Activated CD8-positive, alpha-beta memory T cell treated with anti-CD3 and anti-CD28 coated beads for 36 hours (primary cell): ENCODE measurements at regions not wholly inside any gene's neighbourhood (a gene's known extent, or its start where the extent isn't known, plus 50 kb on each side); places are given as distances from the start of the nearest gene placed in this dataset.
"Not testable (repeated sequence)": the region's sequence is repeated elsewhere in the genome, so short reads cannot be mapped to it uniquely, and the experiment has no call there.

Experiments
- CTCF ChIA-PET: fragments of 350-600 bp; sonication (Branson Sonifier 250); formaldehyde crosslinking; loops from one replicate; lab custom pipeline; 2021; ENCODE audit warnings: antibody characterized with exemption; lab: Charles Lee
- POLR2A ChIA-PET: fragments of 350-600 bp; sonication (Branson Sonifier 250); formaldehyde crosslinking; loops from one replicate; lab custom pipeline; 2021; ENCODE audit warnings: antibody characterized with exemption; lab: Charles Lee

- ChIA-PET POLR2A (no interaction called here), CTCF (no interaction called here)
Measured at GRCh38 chr1:87981810-87982209, 653.1 kb downstream of the LMO4 start.

DNA sequence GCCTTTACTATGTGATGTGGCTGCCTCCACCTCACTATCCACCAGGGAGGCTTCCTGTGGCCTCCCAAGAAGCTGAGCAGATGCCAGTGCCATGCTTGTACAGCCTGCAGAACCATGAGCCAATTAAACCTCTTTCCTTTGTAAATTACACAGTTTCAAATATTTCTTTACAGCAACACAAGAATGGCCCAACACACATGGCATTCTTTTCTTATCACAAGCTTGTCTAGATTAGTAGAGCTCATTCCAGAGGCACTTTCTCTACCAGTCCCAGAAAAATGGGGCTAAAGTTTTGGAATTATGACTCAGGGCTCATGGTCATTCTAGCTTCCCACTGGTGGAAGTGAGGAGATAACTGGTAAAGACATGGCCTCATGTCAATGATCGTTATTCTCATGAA, 655.2 kb downstream of the LMO4 start:
- POLR2A ChIA-PET, result no interaction called here
- CTCF ChIA-PET, result no interaction called here

DNA sequence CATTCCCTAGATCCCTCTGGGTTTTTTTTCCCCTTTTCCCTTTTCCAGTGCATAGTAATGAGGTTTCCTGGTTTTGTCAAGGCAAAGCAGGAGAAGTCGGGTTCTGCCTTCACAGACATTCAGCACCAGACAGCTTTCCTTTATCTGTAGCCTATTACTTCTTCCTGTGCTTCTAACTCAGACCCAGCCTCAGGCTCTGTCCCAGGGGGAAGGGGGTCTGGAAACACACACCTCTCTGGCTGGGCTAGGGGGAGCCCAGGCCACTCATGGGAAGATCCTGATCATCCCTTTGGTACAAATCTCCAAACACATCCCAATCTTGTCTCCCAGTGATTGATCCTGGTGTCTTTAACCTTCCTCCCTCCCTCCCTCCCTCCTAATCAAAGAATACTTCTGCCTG, 656.4 kb downstream of the LMO4 start:
- ChIA-PET CTCF (no interaction called here), POLR2A (no interaction called here)

GRCh38 chr1:87986130-87986866, 657.6 kb downstream of the LMO4 start:
- ChIA-PET CTCF (no interaction called here), POLR2A (no interaction called here)

GRCh38 chr1:87989346-87989745, 660.7 kb downstream of the LMO4 start:
- POLR2A ChIA-PET, result no interaction called here
- CTCF ChIA-PET, result no interaction called here

DNA sequence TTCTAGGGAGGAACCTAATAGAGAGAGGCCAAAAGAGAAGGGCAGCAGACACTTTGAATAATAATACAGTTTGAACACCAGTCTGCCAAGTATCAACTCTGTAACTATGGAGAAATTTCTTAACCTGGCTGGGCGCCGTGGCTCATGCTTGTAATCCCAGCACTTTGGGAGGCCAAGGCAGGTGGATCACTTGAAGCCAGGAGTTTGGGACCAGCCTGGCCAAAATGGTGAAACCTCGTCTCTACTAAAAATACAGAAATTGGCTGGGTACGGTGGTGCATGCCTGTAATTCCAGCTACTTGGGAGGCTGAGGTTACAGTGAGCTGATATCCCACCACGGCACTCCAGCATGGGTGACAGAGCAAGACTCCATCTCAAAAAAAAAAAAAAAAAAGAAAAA, 663.9 kb downstream of the LMO4 start:
- POLR2A ChIA-PET, CTCF ChIA-PET: not testable (repeated sequence)

- CTCF ChIA-PET, result no interaction called here
Measured at GRCh38 chr1:87993051-87993450, 664.4 kb downstream of the LMO4 start.

GRCh38 chr1:87999852-88000251, 671.2 kb downstream of the LMO4 start:
- ChIA-PET CTCF (interaction anchor here (1.0 kb wide), 1 partner anchor 687 kb away, joined by 3 read pairs; no protein-coding TSS in a partner anchor), POLR2A (no interaction called here)

More at GRCh38 chr1:87993051-87993450, 664.4 kb downstream of the LMO4 start:
- POLR2A ChIA-PET, result no interaction called here

- ChIA-PET CTCF (no interaction called here), POLR2A (no interaction called here)
Measured at GRCh38 chr1:88001460-88001859, 672.8 kb downstream of the LMO4 start.

GRCh38 chr1:88003255-88003654, 674.6 kb downstream of the LMO4 start:
- ChIA-PET CTCF (no interaction called here), POLR2A (no interaction called here)

DNA sequence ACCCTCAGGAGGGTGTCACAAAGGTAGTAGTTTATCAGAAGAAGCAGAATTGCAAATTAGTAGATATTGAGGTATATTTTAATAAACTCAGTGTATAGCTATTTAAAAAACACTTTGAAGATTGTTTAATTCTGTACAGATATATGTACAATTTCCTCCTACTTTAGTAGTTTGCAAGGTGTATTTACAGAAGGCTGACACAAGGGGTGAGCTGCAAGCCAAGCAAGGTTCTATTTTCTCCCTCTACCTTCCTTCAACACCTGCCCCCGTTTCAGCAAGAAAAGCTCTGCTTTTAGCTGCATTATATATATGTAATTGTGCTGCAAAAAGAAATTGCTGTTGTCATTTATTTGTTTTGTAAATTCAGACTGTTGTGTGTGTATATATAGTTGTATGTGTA, 674.2 kb upstream of the PKN2 start:
- ChIA-PET CTCF (no interaction called here), POLR2A (no interaction called here)

DNA sequence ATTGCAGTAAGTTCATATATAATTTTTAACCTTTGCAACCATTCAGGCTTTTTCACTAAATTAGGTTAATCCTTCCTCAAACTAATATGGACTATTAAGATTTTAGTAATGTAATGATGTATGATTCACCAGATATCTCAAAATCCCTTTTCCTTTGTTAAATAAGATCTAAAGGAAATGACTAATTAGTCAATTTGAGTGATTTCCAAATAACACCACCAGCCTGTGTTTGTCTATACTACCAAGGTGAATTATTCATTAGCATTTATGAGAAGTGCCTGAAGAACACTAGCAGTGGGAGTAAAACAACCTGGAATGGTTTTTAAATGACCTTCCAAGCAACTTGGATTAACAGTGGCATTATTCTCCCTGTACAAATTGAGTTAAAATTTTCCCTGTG, 670.6 kb upstream of the PKN2 start:
- POLR2A ChIA-PET, result no interaction called here
- CTCF ChIA-PET, result no interaction called here

DNA sequence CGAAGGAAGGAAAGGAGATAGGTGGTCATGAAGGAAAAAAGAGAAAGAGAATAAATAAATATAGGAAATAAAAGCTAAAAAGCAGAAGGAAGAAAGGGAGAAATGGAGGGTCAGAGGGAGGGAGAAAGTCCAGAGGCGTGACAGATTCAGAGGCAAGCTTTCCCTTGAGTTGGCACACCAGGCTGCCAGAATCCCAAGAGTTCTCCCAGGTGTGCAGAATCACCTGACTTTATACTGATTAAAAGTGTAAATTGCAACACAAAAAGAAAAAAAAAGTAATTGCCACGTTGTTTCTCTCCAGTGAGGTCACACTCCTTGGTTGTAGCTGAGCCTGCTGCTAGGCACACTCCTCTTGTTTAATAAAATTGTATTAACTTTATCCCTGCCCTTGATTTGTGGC, 669.9 kb upstream of the PKN2 start:
- POLR2A ChIA-PET, result no interaction called here
- CTCF ChIA-PET, result no interaction called here

DNA sequence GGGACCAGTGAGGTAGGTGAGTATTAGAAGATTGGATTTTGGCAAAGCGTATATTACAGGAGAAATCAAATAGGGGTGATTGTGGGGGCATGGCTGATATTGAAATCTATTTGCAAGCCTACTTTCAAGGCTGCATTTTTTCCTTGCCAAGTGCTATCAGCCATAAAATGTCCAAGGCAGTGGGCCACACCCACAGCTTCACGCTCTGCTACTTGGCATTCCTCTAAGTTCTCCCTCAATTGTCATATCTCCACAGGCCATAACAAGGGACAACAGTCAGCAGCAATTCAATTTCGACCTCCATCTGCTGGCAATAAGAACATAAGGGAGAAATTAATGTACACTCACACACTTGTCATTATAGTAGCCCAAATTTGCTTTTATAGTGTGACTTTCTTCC, 667.1 kb upstream of the PKN2 start:
- CTCF ChIA-PET, result no interaction called here
- POLR2A ChIA-PET, result no interaction called here

DNA sequence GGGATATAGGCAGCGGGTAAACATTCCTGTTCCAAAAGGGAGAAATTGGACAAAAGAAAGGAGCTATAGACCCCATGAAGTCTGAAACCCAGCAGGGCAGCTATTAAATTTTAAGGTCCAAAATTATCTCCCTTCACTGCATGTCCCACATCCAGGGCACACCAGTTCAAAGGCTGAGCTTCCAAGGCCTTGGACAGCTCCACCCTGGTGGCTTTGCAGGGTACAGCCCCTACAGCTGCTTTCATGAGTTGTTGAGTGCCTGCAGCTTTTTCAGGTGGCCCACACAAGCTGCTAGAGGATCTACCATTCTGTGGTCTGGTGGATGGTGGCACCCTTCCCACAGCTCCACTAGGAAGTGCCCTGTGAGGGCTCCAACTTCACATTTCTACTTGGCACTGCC, 662.5 kb upstream of the PKN2 start:
- CTCF ChIA-PET, result no interaction called here
- POLR2A ChIA-PET, result no interaction called here

GRCh38 chr1:88022516-88022915, 661.6 kb upstream of the PKN2 start:
- CTCF ChIA-PET, result no interaction called here
- POLR2A ChIA-PET, result no interaction called here

- POLR2A ChIA-PET, result no interaction called here
- CTCF ChIA-PET, result interaction anchor here (0.7 kb wide), 1 partner anchor 39 kb away, joined by 3 read pairs; no protein-coding TSS in a partner anchor
Measured at GRCh38 chr1:88029142-88029541, 654.9 kb upstream of the PKN2 start.

DNA sequence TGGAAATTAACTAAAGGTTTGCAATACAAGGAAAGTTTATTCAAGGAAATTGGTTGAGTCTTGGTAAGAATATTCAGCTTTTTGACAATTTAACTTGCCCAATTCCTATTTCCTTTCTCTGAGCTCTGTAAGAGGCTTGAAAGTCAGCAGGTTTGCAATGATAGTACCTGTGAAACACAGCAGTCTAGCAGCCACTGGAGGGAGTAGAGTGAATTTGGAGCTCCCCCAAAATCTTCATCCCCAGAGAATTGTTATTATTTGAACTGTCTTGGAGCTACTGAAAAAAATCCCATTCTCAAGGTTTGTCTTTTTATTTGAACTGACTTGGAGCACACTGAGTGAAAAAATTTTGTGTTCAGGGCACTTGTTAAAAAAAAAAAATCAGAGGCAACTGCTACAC, 654.2 kb upstream of the PKN2 start:
- ChIA-PET CTCF (no interaction called here), POLR2A (no interaction called here)

DNA sequence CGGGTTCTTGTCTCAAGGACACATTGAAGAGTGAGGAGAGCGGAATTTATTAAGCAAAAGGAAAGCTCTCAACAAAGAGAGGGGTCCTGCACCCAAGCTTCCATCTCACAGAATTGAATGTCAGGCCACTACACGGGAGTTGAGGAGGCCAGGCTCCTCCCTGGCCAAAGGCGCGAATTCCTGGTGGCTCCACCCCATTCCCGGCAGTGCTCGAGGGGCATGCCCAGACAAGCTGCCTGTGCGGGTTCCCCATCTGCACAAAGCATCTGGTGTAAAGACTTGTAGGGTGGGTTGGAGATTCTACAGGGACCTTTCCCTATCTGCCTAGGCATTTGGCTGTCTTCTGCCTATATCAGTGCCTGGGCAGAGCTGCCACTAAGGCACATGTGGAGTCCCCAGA, 648.5 kb upstream of the PKN2 start:
- CTCF ChIA-PET, result no interaction called here
- POLR2A ChIA-PET, result interaction anchor here (0.5 kb wide), 1 partner anchor 707 kb away, joined by 4 read pairs; no protein-coding TSS in a partner anchor

GRCh38 chr1:88036345-88037014, 647.6 kb upstream of the PKN2 start:
- ChIA-PET POLR2A (no interaction called here), CTCF (interaction anchor here (0.5 kb wide), 1 partner anchor 258 kb away, joined by 4 read pairs; no protein-coding TSS in a partner anchor)

GRCh38 chr1:88039240-88039639, 644.8 kb upstream of the PKN2 start:
- ChIA-PET POLR2A (no interaction called here), CTCF (no interaction called here)
